Epidermal melanocyte (primary cell): ENCODE measurements at regions not wholly inside any gene's neighbourhood (a gene's known extent, or its start where the extent isn't known, plus 50 kb on each side); places are given as distances from the start of the nearest gene placed in this dataset.
"Not testable (repeated sequence)": the region's sequence is repeated elsewhere in the genome, so short reads cannot be mapped to it uniquely, and the experiment has no call there.

Experiments
- DNase-seq: peaks from one replicate; pipeline ENCODE4 v3.0.0; 2011; ENCODE audit warnings: low spot score; ENCODE audit not compliant: insufficient read length

GRCh38 chr2:87695596-87696323 is 52.1 kb upstream of the PLGLB2 start:
- not testable (repeated sequence) for DNase-seq
